Esophagus (tissue), 2 donors: ENCODE measurements at regions not wholly inside any gene's neighbourhood (a gene's known extent, or its start where the extent isn't known, plus 50 kb on each side); places are given as distances from the start of the nearest gene placed in this dataset.

Experiments
- H3K27ac ChIP-seq, 2 donors: one replicate each; pipeline ENCODE4 v1.5.1; 2013; ENCODE audit warnings: low read depth in 2 of 2, mild to moderate bottlenecking in 2 of 2, inconsistent platforms in 1 of 2, low read length in 1 of 2, moderate library complexity in 1 of 2
- H3K27me3 ChIP-seq, 2 donors: one replicate each; pipeline ENCODE4 v1.6.1; 2013; ENCODE audit warnings: low read length in 2 of 2, control low read depth in 1 of 2, mild to moderate bottlenecking in 1 of 2; ENCODE audit not compliant: insufficient read depth in 2 of 2, control insufficient read depth in 1 of 2
- H3K36me3 ChIP-seq, 2 donors: one replicate each; pipeline ENCODE4 v1.6.1; 2013; ENCODE audit warnings: low read length in 1 of 2; ENCODE audit not compliant: control insufficient read depth in 2 of 2, insufficient read depth in 2 of 2
- H3K4me1 ChIP-seq, 2 donors: one replicate each; pipeline ENCODE4 v1.6.1; 2013; ENCODE audit warnings: low read length in 1 of 2; ENCODE audit not compliant: control insufficient read depth in 2 of 2, insufficient read depth in 2 of 2
- H3K4me3 ChIP-seq, 2 donors: one replicate each; pipeline ENCODE4 v1.5.1; 2013; ENCODE audit warnings: low read length in 2 of 2, mild to moderate bottlenecking in 2 of 2, low read depth in 1 of 2, moderate library complexity in 1 of 2
- H3K9me3 ChIP-seq, 2 donors: one replicate each; pipeline ENCODE4 v1.6.1; 2013; ENCODE audit warnings: mild to moderate bottlenecking in 2 of 2, low read depth in 1 of 2, low read length in 1 of 2, moderate library complexity in 1 of 2; ENCODE audit not compliant: control insufficient read depth in 2 of 2, insufficient read depth in 1 of 2
- WGBS, 2 donors: extraction: QIAGEN DNeasy Blood & Tissue Kit; methylation state at CpG; one replicate each; pipeline ENCODE4 v1.1.7; 2013; 5-methylcytosine and 5-hydroxymethylcytosine counted together
- donor health status: healthy with polysubstance abuse.
- donor health status: Bipolar disorder and iron deficiency.

- 67 to 71% methylated on average over 5 of the region's 5 CpGs for WGBS, 2 donors
- Histone ChIP-seq H3K4me1 (no peaks in the 10 kb centered on the region), H3K9me3 (no peaks in the 10 kb centered on the region), H3K27ac (no peak overlapping the region), H3K27me3 (no peaks in the 10 kb centered on the region), H3K4me3 (no peak overlapping the region), H3K36me3 (no peaks in the 10 kb centered on the region)
These were observed 93.9 kb upstream of the VGLL3 start for GRCh38 chr3:87084868-87085267.

- Histone ChIP-seq H3K27me3 (no peaks in the 10 kb centered on the region), H3K9me3 (no peaks in the 10 kb centered on the region), H3K27ac (no peak overlapping the region), H3K4me1 (no peaks in the 10 kb centered on the region), H3K36me3 (no peaks in the 10 kb centered on the region), H3K4me3 (no peak overlapping the region)
- 35 to 37% methylated on average over 6 of the region's 6 CpGs for WGBS, 2 donors
These were observed 92.0 kb upstream of the VGLL3 start for GRCh38 chr3:87082796-87083440.

GRCh38 chr3:87077355-87077754 lies 86.4 kb upstream of the VGLL3 start:
- Histone ChIP-seq H3K36me3 (no peaks in the 10 kb centered on the region), H3K9me3 (no peaks in the 10 kb centered on the region), H3K4me1 (no peaks in the 10 kb centered on the region), H3K4me3 (no peak overlapping the region), H3K27ac (no peak overlapping the region), H3K27me3 (no peaks in the 10 kb centered on the region)
- 82 to 92% methylated on average over 2 of the region's 2 CpGs for WGBS, 2 donors

- no peaks in the 10 kb centered on the region for H3K9me3 ChIP-seq
- H3K36me3 ChIP-seq: no peaks in the 10 kb centered on the region
- no peaks in the 10 kb centered on the region for H3K27me3 ChIP-seq
- 58 to 69% methylated on average over 3 of the region's 3 CpGs for WGBS, 2 donors
- H3K27ac ChIP-seq: no peak overlapping the region
- no peaks in the 10 kb centered on the region for H3K4me1 ChIP-seq
- no peak overlapping the region for H3K4me3 ChIP-seq
These were observed 86.0 kb upstream of the VGLL3 start for GRCh38 chr3:87076946-87077345.

- Histone ChIP-seq H3K4me3 (no peak overlapping the region), H3K9me3 (no peaks in the 10 kb centered on the region), H3K27me3 (no peaks in the 10 kb centered on the region), H3K4me1 (no peaks in the 10 kb centered on the region), H3K36me3 (no peaks in the 10 kb centered on the region), H3K27ac (no peak overlapping the region)
- WGBS, 2 donors: 81 to 83% methylated on average over 7 of the region's 7 CpGs
These were observed 82.7 kb upstream of the VGLL3 start for GRCh38 chr3:87073496-87074145.

GRCh38 chr3:87072446-87072845 lies 81.5 kb upstream of the VGLL3 start:
- Histone ChIP-seq H3K36me3 (no peaks in the 10 kb centered on the region), H3K4me3 (no peak overlapping the region), H3K4me1 (no peaks in the 10 kb centered on the region), H3K27me3 (no peaks in the 10 kb centered on the region), H3K9me3 (no peaks in the 10 kb centered on the region), H3K27ac (no peak overlapping the region)

- Histone ChIP-seq H3K4me1 (no peaks in the 10 kb centered on the region), H3K36me3 (no peaks in the 10 kb centered on the region), H3K4me3 (no peak overlapping the region), H3K9me3 (no peaks in the 10 kb centered on the region), H3K27me3 (no peaks in the 10 kb centered on the region), H3K27ac (no peak overlapping the region)
- 54 to 55% methylated on average over 6 of the region's 6 CpGs for WGBS, 2 donors
These were observed 79.0 kb upstream of the VGLL3 start for GRCh38 chr3:87069971-87070370.

GRCh38 chr3:87069021-87069420 lies 78.1 kb upstream of the VGLL3 start:
- H3K36me3 ChIP-seq: no peaks in the 10 kb centered on the region
- H3K4me3 ChIP-seq: no peak overlapping the region
- no peaks in the 10 kb centered on the region for H3K4me1 ChIP-seq
- H3K27me3 ChIP-seq: no peaks in the 10 kb centered on the region
- WGBS, 2 donors: 81 to 82% methylated on average over 5 of the region's 5 CpGs
- no peak overlapping the region for H3K27ac ChIP-seq
- H3K9me3 ChIP-seq: no peaks in the 10 kb centered on the region

- H3K4me1 ChIP-seq: no peaks in the 10 kb centered on the region
- whole genome bisulfite sequencing, 2 donors: 85 to 92% methylated on average over 3 of the region's 3 CpGs
- no peak overlapping the region for H3K4me3 ChIP-seq
- H3K9me3 ChIP-seq: no peaks in the 10 kb centered on the region
- no peaks in the 10 kb centered on the region for H3K27me3 ChIP-seq
- no peaks in the 10 kb centered on the region for H3K36me3 ChIP-seq
- no peak overlapping the region for H3K27ac ChIP-seq
These were observed 71.7 kb upstream of the VGLL3 start for GRCh38 chr3:87062685-87063084.

- Histone ChIP-seq H3K9me3 (no peaks in the 10 kb centered on the region), H3K4me1 (peaks cover 0 to 2% of the 10 kb centered on the region in 2 donors), H3K27ac (no peak overlapping the region), H3K4me3 (no peak overlapping the region), H3K36me3 (no peaks in the 10 kb centered on the region), H3K27me3 (no peaks in the 10 kb centered on the region)
- 83 to 85% methylated on average over 1 of the region's 1 CpG for WGBS, 2 donors
These were observed 66.5 kb upstream of the VGLL3 start for GRCh38 chr3:87057474-87057873.
